PC-3 (cell line): ENCODE measurements at regions not wholly inside any gene's neighbourhood (a gene's known extent, or its start where the extent isn't known, plus 50 kb on each side); places are given as distances from the start of the nearest gene placed in this dataset.

Experiments
- ATAC-seq: fragments of 200-7000 bp; cut with Tn5 transposase; 2 replicates; pipeline ENCODE4 v1.9.1; 2020; ENCODE audit warnings: mild to moderate bottlenecking, moderate library complexity
- BruUV-seq: library from RNA; stranded (reverse); fragments of 400-500 nt; replicated peaks from 2 replicates; lab custom pipeline; 2021; lab: Mats Ljungman, UMichigan
- CTCF ChIA-PET: fragments of 300-600 bp; sonication (Branson Sonifier 250); formaldehyde crosslinking; loops from one replicate; lab custom pipeline; 2022; ENCODE audit warnings: antibody characterized with exemption; lab: Charles Lee
- POLR2A ChIA-PET: fragments of 300-600 bp; sonication (Branson Sonifier 250); formaldehyde crosslinking; loops from one replicate; lab custom pipeline; 2022; ENCODE audit warnings: antibody characterized with exemption; ENCODE audit not compliant: unreplicated experiment; lab: Charles Lee
- DNase-seq: peaks from one replicate; pipeline ENCODE4 v3.0.0-alpha.2; 2015
- H2AFZ ChIP-seq: fragments of 300-600 bp; sonication (generic); 2 replicates; pipeline ENCODE4 v1.6.0; 2016; ENCODE audit warnings: antibody characterized with exemption, low read length
- H3F3A ChIP-seq: fragments of 300-600 bp; sonication (generic); one replicate; pipeline ENCODE4 v1.6.0; 2017; ENCODE audit warnings: antibody characterized with exemption, low read length, control low read depth, mild to moderate bottlenecking; ENCODE audit not compliant: unreplicated experiment
- H3K27ac ChIP-seq: fragments of 300-600 bp; sonication (generic); 2 replicates; pipeline ENCODE4 v1.5.1; 2016; ENCODE audit warnings: mild to moderate bottlenecking, low read length
- H3K27me3 ChIP-seq: fragments of 300-600 bp; sonication (generic); 2 replicates; pipeline ENCODE4 v1.6.1; 2016; ENCODE audit warnings: low read length, mixed read lengths
- H3K36me3 ChIP-seq: fragments of 300-600 bp; sonication (generic); 2 replicates; pipeline ENCODE4 v1.6.1; 2016; ENCODE audit warnings: low read depth, mixed run types, low read length, mixed read lengths
- H3K4me1 ChIP-seq: fragments of 300-600 bp; sonication (generic); 2 replicates; pipeline ENCODE4 v1.5.1; 2016; ENCODE audit warnings: low read length; ENCODE audit not compliant: insufficient read depth
- H3K4me2 ChIP-seq: fragments of 300-600 bp; sonication (generic); 2 replicates; pipeline ENCODE4 v1.6.0; 2016; ENCODE audit warnings: low read length
- H3K4me3 ChIP-seq: fragments of 300-600 bp; sonication (generic); 2 replicates; pipeline ENCODE4 v1.5.1; 2016; ENCODE audit warnings: mild to moderate bottlenecking, low read length, mixed read lengths
- H3K79me2 ChIP-seq: fragments of 300-600 bp; sonication (generic); 2 replicates; pipeline ENCODE4 v1.6.1; 2017; ENCODE audit warnings: low read length, mixed read lengths
- H3K9ac ChIP-seq: fragments of 300-600 bp; sonication (generic); 2 replicates; pipeline ENCODE4 v1.6.0; 2016; ENCODE audit warnings: mild to moderate bottlenecking, low read length
- H3K9me2 ChIP-seq: fragments of 300-600 bp; sonication (generic); replicated peaks from 2 replicates; pipeline ENCODE4 v1.6.1; 2016; ENCODE audit warnings: mixed run types, low read length, mixed read lengths
- H3K9me3 ChIP-seq: fragments of 300-600 bp; sonication (generic); 2 replicates; pipeline ENCODE4 v1.6.1; 2016; ENCODE audit warnings: low read length, mixed read lengths
- H4K20me1 ChIP-seq: fragments of 300-600 bp; sonication (generic); 2 replicates; pipeline ENCODE4 v1.6.1; 2016; ENCODE audit warnings: low read length, mixed read lengths
- EZH2 ChIP-seq: fragments of 300-600 bp; sonication (generic); IDR thresholded peaks from one replicate; pipeline ENCODE4 v1.6.1; 2017; ENCODE audit warnings: antibody characterized with exemption, mild to moderate bottlenecking, low read length; ENCODE audit not compliant: unreplicated experiment
- EZH2phosphoT487 ChIP-seq: fragments of 300-600 bp; sonication (generic); IDR thresholded peaks from 2 replicates; pipeline ENCODE4 v1.6.1; 2018; ENCODE audit warnings: mild to moderate bottlenecking, antibody characterized with exemption, low read length, borderline replicate concordance
- intact Hi-C: fragments of 100-400 bp; cut with micrococcal nuclease; formaldehyde crosslinking; loops from 2 replicates; pipeline ENCODE4 v1.9.0; 2023
- TF ChIP-seq, protein P1 (sequence below): fragments of 300-600 bp; sonication (generic); conservative IDR thresholded peaks from 2 replicates; pipeline ENCODE4 v1.5.1; 2017; ENCODE audit warnings: antibody characterized with exemption, low read depth, mild to moderate bottlenecking, low read length

- no peak for ATAC-seq
- no peaks in the 10 kb centered on the region for H3K9me3 ChIP-seq
- H2AFZ ChIP-seq = no peak overlapping the region
- BruUV-seq = no TSS peak
- POLR2A ChIA-PET = no interaction called here
- intact Hi-C loops = no loop called here
- H3K4me1 ChIP-seq = no peaks in the 10 kb centered on the region
- no peaks in the 10 kb centered on the region for H3K36me3 ChIP-seq
- no peak for DNase-seq
- CTCF ChIA-PET = no interaction called here
- no peak overlapping the region for H3K4me3 ChIP-seq
- no peak overlapping the region for H3K27ac ChIP-seq
- H3K4me2 ChIP-seq = no peak overlapping the region
- H3F3A ChIP-seq = no peaks in the 10 kb centered on the region
- no peak overlapping the region for H3K9ac ChIP-seq
- H3K27me3 ChIP-seq = no peaks in the 10 kb centered on the region; the same call in 1 of the 2 replicates
- H3K9me2 ChIP-seq = no peaks in the 10 kb centered on the region
- H4K20me1 ChIP-seq = no peaks in the 10 kb centered on the region
- no peaks in the 10 kb centered on the region for H3K79me2 ChIP-seq
- TF ChIP-seq, protein P1, sequence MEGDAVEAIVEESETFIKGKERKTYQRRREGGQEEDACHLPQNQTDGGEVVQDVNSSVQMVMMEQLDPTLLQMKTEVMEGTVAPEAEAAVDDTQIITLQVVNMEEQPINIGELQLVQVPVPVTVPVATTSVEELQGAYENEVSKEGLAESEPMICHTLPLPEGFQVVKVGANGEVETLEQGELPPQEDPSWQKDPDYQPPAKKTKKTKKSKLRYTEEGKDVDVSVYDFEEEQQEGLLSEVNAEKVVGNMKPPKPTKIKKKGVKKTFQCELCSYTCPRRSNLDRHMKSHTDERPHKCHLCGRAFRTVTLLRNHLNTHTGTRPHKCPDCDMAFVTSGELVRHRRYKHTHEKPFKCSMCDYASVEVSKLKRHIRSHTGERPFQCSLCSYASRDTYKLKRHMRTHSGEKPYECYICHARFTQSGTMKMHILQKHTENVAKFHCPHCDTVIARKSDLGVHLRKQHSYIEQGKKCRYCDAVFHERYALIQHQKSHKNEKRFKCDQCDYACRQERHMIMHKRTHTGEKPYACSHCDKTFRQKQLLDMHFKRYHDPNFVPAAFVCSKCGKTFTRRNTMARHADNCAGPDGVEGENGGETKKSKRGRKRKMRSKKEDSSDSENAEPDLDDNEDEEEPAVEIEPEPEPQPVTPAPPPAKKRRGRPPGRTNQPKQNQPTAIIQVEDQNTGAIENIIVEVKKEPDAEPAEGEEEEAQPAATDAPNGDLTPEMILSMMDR = no peak
- no peak for TF ChIP-seq EZH2phosphoT487
- no peak for TF ChIP-seq EZH2
Measured at GRCh38 chr9:135385793-135386192, 93.8 kb upstream of the PPP1R26 start.

DNA sequence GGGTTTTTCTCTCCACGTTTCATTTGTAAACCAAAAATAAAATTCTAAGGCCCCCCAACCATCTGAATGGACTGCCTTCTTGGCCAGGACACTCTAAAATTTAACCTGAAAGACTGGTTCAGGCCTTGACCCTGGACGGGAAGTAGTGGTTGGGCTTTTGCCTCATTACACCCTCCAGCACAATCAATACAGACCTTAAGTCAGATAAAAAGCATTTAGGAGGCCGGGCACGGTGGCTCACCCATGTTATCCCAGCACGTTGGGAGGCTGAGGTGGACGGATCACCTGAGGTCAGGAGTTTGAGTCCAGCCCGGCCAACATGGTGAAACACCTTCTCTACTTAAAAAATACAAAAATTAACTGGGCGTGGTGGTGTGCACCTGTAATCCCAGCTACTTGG is 91.6 kb upstream of the PPP1R26 start:
- H3K36me3 ChIP-seq = no peaks in the 10 kb centered on the region
- intact Hi-C loops = no loop called here
- H3K4me2 ChIP-seq = no peak overlapping the region
- H2AFZ ChIP-seq = no peak overlapping the region
- H4K20me1 ChIP-seq = no peaks in the 10 kb centered on the region
- DNase-seq (no peak), ATAC-seq (no peak)
- H3K9ac ChIP-seq = no peak overlapping the region
- CTCF ChIA-PET = no interaction called here
- H3K79me2 ChIP-seq = no peaks in the 10 kb centered on the region
- no peak overlapping the region for H3K4me3 ChIP-seq
- no peaks in the 10 kb centered on the region for H3K9me3 ChIP-seq
- POLR2A ChIA-PET = no interaction called here
- no peaks in the 10 kb centered on the region for H3K9me2 ChIP-seq
- H3K4me1 ChIP-seq = no peaks in the 10 kb centered on the region
- no peaks in the 10 kb centered on the region for H3F3A ChIP-seq
- BruUV-seq = no TSS peak
- H3K27ac ChIP-seq = no peak overlapping the region
- TF ChIP-seq EZH2 (no peak), EZH2phosphoT487 (no peak)
- TF ChIP-seq, protein P1 = no peak
- no peaks in the 10 kb centered on the region; the same call in 1 of the 2 replicates for H3K27me3 ChIP-seq

DNA sequence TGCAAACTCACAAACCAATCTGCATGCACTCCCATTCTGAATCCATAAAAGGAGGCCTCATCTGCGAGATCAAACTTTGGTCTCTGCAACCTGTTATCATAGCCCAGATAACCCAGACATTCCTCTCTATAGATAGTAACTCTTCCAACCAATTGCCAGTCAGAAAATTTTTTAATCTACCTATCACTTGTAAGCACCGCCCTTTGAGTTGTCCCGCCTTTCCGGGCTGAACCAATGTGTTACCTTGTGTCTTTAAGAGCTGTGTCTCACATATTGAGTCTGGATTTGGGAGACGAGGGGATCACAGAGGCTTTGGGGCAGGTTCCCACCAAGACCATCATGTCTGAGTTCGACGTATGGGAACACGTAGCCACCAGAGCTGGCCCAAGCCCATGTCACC is 91.1 kb upstream of the PPP1R26 start:
- Histone ChIP-seq H3K27ac (no peak overlapping the region), H3K4me2 (no peak overlapping the region), H3K79me2 (no peaks in the 10 kb centered on the region), H3K27me3 (no peaks in the 10 kb centered on the region; the same call in 1 of the 2 replicates), H3K9me2 (no peaks in the 10 kb centered on the region), H3F3A (no peaks in the 10 kb centered on the region), H3K4me3 (no peak overlapping the region), H2AFZ (no peak overlapping the region), H3K4me1 (no peaks in the 10 kb centered on the region), H4K20me1 (no peaks in the 10 kb centered on the region), H3K36me3 (no peaks in the 10 kb centered on the region), H3K9ac (no peak overlapping the region), H3K9me3 (no peaks in the 10 kb centered on the region)
- no peak for ATAC-seq
- ChIA-PET POLR2A (no interaction called here), CTCF (no interaction called here)
- TF ChIP-seq EZH2 = no peak
- TF ChIP-seq, protein P1 = no peak
- TF ChIP-seq EZH2phosphoT487 = no peak
- no TSS peak for BruUV-seq
- no peak for DNase-seq
- intact Hi-C loops = no loop called here
